GM18873 (cell line): ENCODE measurements at regions not wholly inside any gene's neighbourhood (a gene's known extent, or its start where the extent isn't known, plus 50 kb on each side); places are given as distances from the start of the nearest gene placed in this dataset.
"Not testable (repeated sequence)": the region's sequence is repeated elsewhere in the genome, so short reads cannot be mapped to it uniquely, and the experiment has no call there.

Experiments used
- ATAC-seq: cut with Tn5 transposase; IDR thresholded peaks from one replicate; pipeline ENCODE4 v1.9.1; 2021; ENCODE audit warnings: mild to moderate bottlenecking, moderate library complexity, moderate number of reproducible peaks; ENCODE audit not compliant: unreplicated experiment, low FRiP score

DNA sequence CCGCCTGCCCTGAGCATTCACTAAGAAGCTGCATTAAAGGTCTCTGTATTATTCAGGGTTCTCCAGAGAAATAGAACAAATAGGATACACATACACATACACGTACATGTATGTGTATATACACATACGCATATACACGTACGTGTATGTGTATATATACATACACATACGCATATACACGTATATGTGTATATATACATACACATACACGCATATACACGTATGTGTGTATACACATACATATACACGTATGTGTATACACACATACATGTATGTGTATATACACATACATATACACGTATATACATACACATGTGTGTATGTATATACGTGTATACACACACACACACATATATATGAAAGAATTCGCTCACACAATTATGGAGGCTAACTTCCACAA is 108.9 kb upstream of the BARHL2 start:
- no peak for ATAC-seq

DNA sequence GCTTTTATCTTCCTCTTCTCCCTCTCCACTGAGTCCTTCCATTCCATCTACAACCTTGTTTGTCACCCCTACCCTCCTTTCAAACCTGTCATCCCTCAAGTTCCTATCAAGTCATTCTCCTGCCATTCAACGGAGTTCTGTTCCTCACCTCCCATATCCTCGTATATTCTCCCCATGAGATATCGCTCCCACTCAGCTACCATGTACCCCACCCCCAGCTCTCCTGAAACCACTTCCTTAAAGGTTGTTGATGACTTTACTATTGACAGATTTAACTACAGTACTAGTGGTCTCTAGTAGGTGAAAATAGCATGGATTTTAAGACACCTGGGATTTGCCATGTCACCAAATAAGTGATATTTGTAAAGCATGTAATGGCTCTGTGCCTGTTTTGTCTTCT is 107.4 kb upstream of the BARHL2 start:
- no peak for ATAC-seq

DNA sequence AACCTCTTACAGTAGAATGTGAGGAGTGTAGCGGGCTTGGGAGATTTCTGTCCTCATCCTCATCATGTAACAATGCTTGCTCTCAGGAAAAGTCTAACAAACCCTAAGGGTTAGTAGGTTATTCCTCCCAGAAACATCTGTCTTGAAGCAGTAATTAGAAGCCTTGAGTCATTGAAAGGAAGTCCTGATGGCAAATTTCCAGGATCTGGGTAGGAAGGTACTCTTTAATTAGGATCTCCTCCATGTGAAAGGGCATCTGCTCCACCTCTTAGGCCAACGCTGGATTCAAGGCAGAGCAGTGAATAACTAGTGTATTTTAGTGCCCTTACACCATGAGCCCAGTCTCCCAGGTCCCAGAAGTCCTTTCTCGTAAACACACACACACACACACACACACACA is 106.6 kb upstream of the BARHL2 start:
- ATAC-seq = no peak

DNA sequence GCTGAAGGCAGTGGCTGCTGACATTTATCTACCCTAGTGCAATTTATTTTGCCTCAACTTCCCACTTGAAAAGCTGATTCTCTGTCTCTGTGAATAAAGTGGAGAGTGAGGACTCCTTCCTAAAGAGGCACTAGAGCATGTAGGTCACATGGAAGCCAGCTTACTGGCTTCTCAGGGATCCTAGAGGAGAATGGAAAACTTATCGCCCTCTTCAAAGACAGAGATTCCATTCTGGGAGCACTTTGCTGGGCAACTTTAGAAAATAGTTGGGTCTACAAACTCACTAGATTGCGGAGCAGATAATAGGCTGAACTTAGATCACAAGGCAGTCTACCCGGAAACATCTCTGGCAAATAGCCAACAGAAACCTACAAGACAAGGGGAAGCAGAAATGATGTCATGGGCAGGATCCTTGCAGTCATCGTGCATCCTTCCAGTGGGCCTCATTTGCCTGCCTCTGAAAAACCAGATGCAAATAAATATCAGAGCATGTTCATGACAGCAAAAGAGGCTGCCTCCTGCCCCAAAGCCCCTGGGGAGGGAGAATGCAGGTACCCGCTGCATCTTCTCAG is 104.8 kb upstream of the BARHL2 start:
- ATAC-seq = no peak

DNA sequence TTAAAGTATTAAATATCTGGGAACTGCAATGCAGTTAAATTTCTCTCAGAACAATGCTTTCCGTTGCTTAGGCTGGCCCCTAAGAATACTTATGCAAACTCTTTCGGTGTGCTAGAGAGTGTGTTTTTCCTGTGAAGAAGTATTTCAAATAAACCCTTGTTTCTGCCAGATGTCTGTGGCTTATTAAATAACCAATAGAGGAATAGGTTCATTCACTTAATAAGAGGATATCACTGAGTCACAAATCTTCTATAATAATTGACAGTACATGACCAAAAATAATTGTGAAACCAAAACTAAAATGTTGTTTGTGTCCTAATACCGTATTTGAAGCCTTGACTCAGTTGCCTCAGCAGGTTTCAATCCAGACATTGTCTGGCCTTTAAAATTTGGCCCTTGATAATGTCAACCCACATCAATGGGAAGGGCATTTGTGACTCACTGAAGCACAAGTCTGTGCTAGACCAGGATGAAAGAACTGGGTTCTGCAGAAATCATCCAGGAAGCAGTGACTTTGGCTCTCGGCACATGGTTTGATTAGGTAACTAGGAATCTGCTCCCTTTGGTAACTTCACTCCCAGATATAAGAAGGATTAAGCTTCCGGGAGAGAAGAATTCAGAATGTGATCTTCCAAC is 104.2 kb upstream of the BARHL2 start:
- ATAC-seq = no peak

DNA sequence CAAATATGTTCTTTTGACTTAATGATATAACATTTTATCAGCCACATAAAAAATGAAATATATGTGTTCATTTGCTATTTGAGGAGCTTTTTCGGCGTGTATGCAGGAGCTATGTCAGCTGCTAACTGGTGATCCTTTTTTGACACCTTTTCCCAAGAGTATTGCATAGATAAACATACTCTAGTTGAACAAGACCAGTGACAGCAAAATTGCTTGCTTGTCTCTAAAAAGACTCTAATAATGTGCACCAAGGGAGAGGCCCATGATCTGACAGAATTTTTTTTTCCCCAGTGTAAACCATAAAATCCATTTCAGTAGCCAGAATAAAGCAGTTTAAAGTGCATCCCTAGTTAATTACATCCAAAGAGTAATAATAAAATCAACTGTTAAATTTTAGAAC is 103.6 kb upstream of the BARHL2 start:
- ATAC-seq = no peak

DNA sequence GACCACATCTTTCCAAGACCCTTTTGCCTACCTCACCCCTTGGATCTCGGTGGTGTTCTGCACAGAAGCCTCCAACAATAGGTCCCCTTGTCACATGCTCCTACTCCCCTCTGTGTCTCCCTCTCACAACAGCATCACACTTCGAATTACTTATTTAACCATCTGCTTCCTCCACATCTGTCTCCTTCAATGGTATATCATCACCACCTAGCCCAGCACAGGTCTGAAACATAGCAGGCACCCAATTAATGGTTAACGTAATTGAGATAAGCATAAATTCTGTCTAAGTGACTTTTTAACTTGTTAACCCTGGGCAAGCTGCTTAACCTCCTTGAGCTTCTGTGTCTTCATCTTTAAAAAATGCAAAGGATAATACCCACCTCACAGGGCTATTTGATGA is 100.3 kb upstream of the BARHL2 start:
- no peak for ATAC-seq

DNA sequence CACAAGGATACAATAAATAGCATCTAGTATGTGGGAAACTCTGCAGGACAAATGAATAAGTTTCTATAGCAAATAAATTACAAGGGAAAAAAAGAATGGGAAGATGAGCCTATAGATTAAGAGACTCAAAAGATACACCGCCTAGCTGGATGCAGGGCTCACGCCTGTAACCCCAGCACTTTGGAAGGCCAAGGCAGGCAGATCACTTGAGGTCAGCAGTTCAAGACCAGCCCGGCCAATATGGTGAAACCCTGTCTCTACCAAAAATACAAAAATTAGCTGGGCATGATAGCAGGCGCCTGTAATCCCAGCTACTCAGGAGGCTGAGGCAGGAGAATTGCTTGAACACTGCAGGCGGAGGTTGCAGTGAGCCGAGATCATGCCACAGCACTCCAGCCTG is 95.1 kb upstream of the BARHL2 start:
- not testable (repeated sequence) for ATAC-seq

DNA sequence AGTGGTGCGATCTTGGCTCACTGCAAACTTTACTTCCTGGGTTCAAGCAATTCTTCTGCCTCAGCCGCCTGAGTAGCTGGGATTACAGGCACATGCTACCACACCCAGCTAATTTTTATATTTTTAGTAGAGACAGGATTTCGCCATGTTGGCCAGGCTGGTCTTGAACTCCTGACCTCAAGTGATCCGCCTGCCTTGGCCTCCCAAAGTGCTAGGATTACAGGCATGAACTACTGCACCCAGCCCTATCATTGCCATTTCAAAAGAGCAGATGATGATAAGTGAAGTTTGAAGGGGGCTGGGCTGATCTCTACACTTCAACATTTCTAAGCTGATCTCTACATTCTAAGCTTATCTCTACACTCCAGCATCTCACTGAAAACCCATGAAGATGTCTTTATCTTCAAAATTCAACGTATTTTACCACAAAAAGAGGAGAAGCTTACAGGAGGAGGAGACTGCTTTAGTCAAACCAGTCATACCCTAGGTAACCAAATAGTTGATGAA is 94.4 kb upstream of the BARHL2 start:
- ATAC-seq = not testable (repeated sequence)

DNA sequence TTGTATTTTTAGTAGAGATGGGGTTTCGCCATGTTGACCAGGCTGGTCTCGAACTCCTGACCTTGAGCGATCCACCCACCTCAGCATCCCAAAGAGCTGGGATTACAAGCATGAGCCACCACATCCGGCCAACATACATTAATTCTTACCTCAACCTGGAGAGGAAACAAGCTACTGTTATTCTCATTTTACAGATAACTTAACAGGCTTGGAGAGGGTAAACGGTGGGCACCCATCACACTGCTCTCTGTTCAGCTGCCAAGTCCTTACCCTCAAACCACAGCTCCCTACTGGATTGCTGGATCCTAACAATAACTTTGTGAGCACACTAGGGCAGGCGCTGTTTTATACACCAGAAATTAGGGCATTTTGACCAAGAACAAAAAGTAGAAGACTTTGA is 93.6 kb upstream of the BARHL2 start:
- ATAC-seq = no peak

DNA sequence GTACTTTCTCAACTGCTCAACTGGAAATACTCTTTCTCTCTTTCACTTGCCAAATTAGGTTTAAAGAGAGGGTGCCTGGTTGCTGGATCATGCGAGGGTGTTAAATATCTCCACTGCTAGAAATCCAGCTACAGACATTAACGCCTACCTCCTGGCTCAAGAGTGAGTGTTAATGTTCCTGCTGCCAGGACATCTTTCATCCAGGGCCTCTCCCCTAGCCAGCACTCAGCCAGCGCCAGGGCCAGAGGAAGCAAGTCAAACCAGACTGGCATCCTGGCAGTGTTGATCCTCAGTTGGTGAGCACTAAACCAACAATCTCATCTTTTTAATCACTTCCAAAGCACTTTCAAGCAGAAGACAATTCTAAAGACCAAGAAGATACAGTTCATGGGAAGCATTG is 92.9 kb upstream of the BARHL2 start:
- ATAC-seq = no peak

DNA sequence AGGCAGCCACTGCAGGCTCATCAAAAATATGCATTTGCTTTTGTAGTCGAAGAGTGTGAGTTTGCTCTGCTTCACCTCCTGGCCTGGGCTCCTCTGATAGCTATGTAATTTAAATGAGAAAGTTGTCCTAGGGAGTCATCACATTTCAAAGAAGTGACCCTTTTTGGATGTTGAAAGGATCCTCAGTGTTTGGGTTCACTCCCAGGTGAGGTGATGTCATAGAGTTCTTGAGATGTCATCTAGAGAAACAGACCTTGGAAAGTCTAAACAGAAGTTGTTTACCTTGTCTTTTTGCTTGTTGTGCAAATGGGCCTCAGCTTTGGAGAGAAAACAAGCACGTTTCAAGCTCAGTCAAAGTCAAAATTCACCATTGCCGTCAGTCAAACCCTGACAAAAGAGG is 92.0 kb upstream of the BARHL2 start:
- ATAC-seq = no peak

DNA sequence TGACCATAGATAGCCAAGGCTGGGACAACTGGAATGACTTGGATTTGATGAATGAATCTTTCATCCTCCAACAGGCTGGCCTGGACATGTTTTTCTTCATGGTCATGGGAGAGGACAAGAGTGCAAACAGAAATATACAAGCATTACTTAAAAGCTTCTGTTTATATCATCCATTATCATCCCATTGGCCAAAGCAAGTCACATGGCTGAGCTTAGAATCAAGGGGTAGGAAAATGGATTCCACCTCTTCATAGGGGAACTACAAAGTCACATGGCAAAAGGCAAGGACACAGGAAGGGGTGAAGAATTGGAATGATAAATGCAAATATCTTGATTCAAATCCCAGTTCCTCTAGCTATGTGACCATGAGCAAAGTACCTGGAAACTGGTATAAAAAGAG is 90.2 kb upstream of the BARHL2 start:
- ATAC-seq = no peak

DNA sequence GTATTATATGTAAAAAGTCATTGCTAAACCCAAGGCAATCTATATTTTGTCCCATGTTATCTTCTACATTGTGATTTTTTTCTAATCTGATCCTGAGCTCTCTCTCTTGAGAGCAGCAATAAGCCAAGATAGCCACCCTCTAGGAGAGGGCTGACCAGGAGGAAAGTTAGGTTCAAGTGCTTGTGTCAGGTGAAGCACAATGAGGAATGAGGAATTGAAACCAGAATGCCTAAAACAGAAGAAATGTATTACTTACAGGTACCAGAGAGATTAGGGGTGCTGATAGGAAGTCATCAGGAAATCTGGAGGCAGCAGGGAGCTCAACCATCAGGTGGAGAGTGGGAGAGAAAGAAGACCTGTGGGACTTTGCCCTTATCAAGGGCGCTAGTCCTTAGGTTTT is 85.5 kb upstream of the BARHL2 start:
- ATAC-seq = no peak

DNA sequence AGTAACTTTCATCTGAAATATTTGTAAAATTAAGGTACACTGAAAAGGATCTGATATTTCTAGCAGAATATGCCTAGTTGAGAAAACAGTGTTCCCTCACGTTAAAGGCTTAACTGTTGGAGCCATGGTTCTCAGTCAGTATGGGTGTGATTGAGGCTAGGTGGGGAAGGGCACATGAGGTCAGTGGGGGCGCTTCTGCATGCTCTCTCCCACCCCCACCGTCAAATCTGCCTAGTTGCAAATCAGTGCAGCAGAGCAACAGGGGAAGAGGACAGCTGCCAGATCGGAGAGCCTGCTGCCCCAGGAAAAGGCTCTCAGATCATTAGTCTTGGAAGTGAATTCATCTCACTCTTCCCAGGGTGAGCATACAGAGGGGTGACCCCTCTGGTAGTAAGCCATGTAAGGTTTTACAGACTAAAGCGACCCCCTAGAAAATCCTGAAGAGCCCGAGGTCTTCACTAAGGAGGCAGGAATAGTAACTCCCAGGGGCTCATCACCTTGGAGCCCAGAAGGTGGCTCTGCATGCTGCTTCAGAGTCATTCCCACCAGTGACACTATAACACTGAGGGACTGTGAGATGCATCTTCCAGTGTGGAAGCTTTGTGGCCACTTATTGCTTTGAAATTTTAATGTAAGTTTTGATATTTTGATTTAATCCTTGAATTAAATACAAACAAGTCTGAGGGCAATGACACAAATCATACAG is 83.1 kb upstream of the BARHL2 start:
- no peak for ATAC-seq

DNA sequence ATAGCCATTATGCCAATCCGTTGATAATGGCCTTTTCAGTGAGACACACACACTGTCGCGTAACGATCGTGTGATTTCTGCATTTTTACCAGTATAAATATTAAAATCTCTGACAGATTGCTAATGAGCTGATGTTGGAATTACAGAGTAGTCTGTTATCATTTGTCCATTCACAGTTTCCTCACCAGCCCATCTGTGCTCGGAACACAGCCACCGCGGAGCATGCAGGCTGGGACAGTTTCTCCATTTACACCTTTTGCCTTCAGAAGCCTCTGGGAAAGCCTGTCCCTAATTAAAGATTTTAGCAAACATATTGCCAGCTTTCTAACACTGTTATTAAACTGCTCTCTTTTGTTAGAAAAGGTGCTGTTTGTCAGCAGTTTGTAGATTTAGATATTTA is 82.2 kb upstream of the BARHL2 start:
- ATAC-seq = no peak

DNA sequence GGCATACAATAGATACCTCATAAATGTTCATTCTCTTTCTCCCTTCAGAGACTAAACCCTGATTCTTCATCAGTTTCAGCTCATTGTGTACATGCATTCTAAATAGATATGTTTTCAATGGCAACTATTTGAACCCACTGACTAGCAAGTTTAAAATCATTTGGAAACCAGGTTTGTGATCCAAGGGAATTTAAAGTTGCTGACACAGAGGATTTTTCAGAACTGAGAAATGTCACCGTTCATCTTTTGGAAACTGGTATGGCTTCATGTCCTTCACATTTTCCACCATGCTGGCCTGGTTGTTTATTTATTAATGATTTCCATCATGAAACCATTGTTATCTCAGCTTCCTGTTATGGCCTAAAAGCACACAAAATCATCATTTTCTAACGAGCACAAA is 81.8 kb upstream of the BARHL2 start:
- no peak for ATAC-seq

DNA sequence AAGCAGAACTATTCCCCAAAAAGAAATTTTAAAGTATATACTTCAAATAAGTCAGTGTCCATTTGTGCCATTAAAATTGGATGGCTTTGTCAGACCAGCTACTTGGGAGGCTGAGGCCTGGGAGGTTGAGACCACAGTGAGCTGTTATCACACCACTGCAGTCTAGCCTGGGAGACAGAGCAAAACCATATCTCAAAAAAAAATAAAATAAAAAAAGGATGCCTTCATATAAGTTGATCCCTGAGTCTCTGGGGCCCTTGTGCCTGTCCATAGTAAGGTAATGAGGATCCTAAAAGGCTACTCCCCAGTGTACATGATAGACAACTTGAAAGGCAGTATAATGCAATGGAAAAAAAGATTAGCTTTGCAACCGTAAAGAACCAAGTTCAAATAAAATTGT is 81.2 kb upstream of the BARHL2 start:
- ATAC-seq = no peak

DNA sequence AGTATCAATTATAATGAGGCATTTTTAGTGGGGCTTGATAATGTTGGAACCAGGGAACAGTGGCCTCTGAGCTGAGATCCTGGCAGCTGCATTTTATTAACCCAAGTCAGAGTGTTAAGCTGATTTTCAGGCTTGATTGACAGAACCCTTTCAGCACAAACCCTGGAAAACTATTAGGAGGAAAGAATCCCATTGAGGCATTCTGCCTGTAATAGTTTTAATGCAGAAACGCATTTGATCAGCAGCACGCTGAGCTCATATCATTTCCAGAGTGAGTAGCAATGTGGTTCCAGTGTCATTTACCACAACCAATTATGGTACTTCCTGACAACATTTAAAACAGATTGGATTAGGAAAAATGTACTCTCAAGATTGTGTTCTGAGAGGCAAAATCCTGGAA is 78.3 kb upstream of the BARHL2 start:
- ATAC-seq = no peak

DNA sequence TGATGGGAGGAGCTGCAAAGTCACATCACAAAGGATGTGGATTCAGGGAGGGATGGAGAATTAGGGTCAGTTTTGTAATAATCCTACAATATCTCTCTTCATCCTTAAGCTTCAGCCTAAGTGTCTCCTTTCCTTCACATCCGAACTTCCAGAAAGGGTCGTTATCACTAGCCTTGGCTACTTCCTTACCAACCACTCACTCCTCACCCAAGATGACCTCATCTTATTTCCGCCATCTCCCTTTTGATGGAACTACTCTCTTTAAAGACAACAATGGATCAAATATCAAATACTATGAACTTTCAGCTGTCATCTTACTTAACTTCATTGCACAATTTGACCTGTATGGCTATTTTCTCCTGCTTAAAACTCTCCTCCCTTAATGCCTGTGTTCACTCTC is 69.6 kb upstream of the BARHL2 start:
- no peak for ATAC-seq

DNA sequence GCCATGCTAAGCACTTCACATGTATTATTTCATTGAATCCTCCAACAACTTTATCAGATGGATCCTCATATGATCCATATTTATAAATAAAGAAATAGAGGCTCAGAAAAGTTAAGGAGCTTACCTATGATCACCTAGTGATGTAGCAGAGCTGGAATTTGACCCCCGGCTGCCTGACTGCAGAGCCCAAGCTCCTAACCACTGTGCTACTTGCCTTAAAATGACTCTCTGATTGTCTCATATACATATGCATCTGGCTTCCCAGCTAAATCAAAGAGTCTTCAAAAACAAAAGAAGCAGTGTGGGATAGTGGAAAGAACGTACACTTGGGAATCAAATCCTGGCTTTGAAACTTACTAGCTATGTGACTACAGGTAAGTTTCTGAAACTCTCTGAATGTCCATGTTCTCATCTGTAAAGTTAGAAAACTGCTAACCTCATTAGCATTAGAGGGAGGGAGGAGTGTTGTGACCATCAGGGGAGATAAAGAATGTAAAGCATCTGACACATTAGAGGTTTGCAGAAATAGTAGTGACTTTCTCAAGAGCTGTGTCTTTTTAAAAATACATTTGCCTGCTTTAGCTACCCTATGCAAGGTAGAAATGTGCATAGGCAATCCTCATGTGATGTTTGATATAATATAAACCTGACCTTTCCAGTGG is 67.2 kb upstream of the BARHL2 start:
- no peak for ATAC-seq

DNA sequence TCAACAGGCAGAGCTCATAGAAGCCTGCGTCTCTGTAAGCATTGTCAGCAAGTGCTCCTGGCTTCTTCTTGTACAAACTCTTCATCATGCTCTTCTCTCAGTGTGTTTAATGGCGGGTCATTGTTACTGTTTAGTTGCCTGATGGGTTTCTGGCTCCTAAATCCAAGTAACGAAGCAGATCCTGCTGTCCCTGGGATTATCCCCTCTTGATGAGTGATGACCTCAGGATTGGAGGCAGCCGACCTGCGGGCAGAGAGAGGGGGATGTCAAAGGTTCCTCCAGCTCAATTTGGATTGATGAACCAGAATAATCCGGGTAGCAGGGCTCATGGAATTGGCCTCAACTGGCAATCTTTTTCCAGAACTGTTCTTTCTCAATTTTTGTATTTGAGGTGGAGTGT is 66.1 kb upstream of the BARHL2 start:
- no peak for ATAC-seq
